Kidney epithelial cell (primary cell): ENCODE measurements at regions not wholly inside any gene's neighbourhood (a gene's known extent, or its start where the extent isn't known, plus 50 kb on each side); places are given as distances from the start of the nearest gene placed in this dataset.

ENCODE experiments used
- DNase-seq: peaks from one replicate; pipeline ENCODE4 v3.0.0-alpha.2; 2010; ENCODE audit warnings: low read depth
- H3K27me3 ChIP-seq: 2 replicates; pipeline ENCODE4 v1.6.0; 2011; ENCODE audit warnings: low read length; ENCODE audit not compliant: control insufficient read depth, insufficient read depth
- H3K36me3 ChIP-seq: 2 replicates; pipeline ENCODE4 v1.5.1; 2011; ENCODE audit warnings: low read length; ENCODE audit not compliant: control insufficient read depth, insufficient read depth
- H3K4me3 ChIP-seq: 2 replicates; pipeline ENCODE4 v1.5.1; 2011; ENCODE audit warnings: low read depth, mild to moderate bottlenecking, control low read depth, low read length
- TF ChIP-seq, protein P1 (sequence below): IDR thresholded peaks from 2 replicates; pipeline ENCODE4 v1.5.1; 2011; ENCODE audit warnings: mild to moderate bottlenecking, moderate library complexity, low read length, control low read depth, inconsistent platforms; ENCODE audit not compliant: insufficient read depth, poor library complexity, severe bottlenecking

DNA sequence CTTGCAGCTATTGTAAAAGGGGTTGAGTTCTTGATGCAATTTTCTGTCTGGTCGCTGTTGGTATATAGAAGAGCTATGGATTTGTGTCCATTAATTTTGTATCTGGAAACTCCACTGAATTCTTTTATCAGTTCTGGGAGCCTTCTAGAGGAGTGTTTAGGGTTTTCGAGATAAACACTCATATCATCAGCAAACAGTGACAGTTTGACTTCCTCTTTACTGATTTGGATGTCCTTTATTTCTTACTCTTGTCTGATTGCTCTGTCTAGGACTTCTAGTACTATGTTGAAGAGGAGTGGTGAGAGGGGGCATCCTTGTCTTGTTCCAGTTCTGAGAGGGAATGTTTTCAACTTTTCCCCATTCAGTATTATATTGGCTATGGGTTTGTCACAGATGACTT lies 120.8 kb upstream of the SSTR4 start:
- TF ChIP-seq, protein P1, sequence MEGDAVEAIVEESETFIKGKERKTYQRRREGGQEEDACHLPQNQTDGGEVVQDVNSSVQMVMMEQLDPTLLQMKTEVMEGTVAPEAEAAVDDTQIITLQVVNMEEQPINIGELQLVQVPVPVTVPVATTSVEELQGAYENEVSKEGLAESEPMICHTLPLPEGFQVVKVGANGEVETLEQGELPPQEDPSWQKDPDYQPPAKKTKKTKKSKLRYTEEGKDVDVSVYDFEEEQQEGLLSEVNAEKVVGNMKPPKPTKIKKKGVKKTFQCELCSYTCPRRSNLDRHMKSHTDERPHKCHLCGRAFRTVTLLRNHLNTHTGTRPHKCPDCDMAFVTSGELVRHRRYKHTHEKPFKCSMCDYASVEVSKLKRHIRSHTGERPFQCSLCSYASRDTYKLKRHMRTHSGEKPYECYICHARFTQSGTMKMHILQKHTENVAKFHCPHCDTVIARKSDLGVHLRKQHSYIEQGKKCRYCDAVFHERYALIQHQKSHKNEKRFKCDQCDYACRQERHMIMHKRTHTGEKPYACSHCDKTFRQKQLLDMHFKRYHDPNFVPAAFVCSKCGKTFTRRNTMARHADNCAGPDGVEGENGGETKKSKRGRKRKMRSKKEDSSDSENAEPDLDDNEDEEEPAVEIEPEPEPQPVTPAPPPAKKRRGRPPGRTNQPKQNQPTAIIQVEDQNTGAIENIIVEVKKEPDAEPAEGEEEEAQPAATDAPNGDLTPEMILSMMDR: no peak
- no peak for DNase-seq
- Histone ChIP-seq H3K36me3 (no peaks in the 10 kb centered on the region), H3K4me3 (no peak overlapping the region), H3K27me3 (no peaks in the 10 kb centered on the region)

DNA sequence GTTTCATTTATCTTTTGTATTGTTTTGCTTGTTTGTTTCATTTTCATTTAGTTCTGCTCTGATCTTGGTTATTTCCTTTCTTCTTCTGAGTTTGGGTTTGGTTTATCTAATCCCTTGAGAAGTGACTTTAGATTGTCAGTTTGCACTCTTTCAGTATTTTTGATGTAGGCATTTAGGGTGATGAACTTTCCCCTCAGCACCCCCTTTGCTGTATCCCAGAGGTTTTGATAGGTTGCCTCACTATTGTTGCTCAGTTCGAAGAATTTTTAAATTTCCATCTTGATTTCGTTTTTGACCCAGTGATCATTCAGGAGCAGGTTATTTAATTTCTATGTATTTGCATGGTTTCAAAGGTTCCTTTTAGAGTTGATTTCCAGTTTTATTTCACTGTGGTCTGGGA lies 119.6 kb upstream of the SSTR4 start:
- TF ChIP-seq, protein P1: no peak
- H3K27me3 ChIP-seq: no peaks in the 10 kb centered on the region
- no peaks in the 10 kb centered on the region for H3K36me3 ChIP-seq
- H3K4me3 ChIP-seq: no peak overlapping the region
- DNase-seq: no peak

DNA sequence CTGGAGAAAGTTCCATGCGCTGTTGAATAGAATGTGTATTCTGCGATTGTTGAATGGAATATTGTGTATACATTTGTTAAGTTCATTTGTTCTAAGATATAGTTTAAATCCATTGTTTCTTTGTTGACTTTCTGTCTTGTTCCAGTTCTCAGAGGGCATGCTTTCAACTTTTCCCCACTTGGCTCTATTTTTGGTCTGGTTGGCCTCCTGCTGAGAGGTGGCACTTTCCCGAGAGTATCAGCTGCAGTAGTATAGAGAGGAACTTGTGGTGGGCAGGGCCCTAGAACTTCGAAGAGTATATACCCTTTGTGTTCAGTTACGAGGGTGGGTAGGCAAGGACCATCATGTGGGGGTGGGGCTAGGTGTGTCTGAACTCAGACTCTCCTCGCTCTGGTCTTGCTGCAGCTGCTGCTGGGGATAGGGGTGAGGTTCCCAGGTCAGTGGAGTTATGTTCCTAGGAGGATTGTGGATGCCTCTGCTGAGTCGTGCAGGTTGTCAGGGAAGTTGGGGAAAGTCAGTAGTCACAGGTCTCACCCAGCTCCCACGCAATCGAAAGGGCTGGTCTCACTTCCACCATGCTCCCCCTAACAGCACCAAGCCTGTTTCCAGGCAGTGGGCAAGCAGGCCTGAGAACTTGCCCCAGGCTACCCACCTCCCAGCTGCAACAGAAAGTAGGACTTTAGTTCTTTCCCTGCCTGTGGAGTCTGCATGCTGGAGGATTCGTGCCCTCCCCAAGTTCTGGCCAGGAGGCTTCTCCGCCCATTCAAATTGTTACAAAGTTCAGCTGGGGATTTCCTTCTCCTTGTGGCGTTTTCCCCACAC lies 118.9 kb upstream of the SSTR4 start:
- Histone ChIP-seq H3K36me3 (no peaks in the 10 kb centered on the region), H3K27me3 (no peaks in the 10 kb centered on the region), H3K4me3 (no peak overlapping the region)
- TF ChIP-seq, protein P1: no peak
- no peak for DNase-seq

DNA sequence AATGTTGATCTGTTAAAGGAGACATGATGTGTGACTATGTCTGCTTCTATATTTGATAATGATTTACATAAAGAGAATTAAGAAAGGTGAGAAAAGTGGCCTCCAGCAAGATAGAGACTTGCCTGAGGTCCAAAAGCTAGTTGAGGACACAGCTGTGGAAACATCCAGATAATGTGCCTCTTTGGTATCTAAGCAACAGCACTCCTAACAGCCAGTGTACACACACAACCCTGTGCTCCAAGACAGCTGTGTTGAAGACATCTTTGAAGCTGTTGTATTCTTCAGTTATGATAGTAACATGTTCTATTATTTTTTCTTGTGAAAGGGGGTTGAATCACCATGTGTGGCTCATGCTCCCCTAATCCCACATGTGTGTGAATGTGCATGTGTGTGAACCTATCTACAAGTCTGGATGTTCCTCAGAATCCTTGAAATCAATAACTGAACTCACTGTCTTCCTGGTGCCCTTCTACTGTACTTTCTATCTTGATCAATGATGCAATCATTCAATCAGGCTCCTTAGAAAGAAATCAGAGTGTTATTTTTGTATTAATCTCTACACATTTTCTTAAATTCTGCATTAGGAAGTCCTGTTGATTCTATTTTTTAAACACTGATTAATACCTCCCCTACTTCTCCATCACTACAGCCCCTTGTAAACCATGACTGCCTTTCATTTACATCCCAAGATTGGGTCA lies 116.7 kb upstream of the SSTR4 start:
- Histone ChIP-seq H3K4me3 (no peak overlapping the region), H3K27me3 (no peaks in the 10 kb centered on the region), H3K36me3 (no peaks in the 10 kb centered on the region)
- DNase-seq: no peak
- TF ChIP-seq, protein P1: no peak

DNA sequence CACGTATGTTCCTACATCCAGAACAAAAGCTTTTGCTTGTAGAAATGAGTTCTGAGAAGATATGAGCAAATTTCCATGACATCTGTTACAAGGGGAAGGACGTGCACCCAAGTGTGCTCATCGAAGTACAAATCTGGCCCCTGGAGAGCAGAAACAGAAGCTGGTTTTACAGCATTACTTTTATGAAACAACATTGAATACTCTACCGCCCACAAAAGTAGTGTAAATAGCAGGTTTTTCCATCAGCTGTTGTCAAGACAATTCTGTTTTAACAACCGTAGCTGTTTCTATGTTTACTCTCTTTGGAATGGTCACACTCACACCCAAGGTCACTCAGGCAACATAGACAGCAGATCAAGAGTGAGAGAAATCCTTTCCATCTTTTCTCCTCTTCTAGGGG lies 114.2 kb upstream of the SSTR4 start:
- DNase-seq: no peak
- TF ChIP-seq, protein P1: no peak
- H3K27me3 ChIP-seq: no peaks in the 10 kb centered on the region

More for the DNA sequence above, 114.2 kb upstream of the SSTR4 start:
- Histone ChIP-seq H3K36me3 (no peaks in the 10 kb centered on the region), H3K4me3 (no peak overlapping the region)
